GM21528 (cell line): ENCODE measurements at regions not wholly inside any gene's neighbourhood (a gene's known extent, or its start where the extent isn't known, plus 50 kb on each side); places are given as distances from the start of the nearest gene placed in this dataset.
"Not testable (repeated sequence)": the region's sequence is repeated elsewhere in the genome, so short reads cannot be mapped to it uniquely, and the experiment has no call there.

ENCODE experiments used
- ATAC-seq: cut with Tn5 transposase; IDR thresholded peaks from one replicate; pipeline ENCODE4 v1.9.1; 2021; ENCODE audit warnings: mild to moderate bottlenecking, moderate library complexity; ENCODE audit not compliant: unreplicated experiment, low FRiP score

DNA sequence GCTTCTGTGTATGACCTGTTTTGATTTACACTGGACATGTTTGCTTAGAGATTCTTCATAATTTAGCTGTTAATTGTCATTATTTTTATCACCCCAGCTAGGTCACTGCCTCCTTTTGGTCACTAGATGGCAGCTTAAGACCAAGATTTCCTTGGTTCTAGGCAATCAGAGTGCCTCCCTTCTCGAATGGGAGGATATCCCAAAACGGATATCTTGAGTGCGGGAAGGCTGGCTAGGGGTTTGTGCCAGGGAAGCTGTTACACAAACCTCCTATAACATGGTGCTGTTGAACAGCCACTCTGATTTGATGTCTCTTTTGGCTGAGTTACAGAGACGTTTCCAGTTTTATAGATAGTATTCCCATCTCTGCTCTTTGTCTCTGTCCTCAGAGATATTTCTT, 283.5 kb downstream of the S1PR1 start:
- peak; percentile 87 for ATAC-seq

DNA sequence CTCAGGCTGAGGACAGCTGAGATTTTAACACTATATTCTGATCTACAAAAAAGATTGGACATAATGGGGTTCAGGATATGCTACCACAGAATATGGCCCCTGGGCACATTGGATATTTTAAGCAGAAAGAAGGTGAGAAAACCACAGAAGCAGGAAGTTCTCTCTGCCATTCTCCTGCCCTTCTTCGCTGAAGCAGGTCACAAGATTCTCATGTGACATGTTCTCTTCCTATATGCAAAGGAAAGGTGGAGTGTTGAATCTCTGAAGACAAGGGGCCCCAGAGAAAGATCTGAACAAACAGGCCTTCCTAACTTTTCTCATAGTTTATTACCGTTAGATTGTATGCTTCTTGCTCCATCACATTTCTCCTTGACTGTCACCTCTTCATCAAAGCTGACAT, 285.7 kb downstream of the S1PR1 start:
- ATAC-seq, result no peak

DNA sequence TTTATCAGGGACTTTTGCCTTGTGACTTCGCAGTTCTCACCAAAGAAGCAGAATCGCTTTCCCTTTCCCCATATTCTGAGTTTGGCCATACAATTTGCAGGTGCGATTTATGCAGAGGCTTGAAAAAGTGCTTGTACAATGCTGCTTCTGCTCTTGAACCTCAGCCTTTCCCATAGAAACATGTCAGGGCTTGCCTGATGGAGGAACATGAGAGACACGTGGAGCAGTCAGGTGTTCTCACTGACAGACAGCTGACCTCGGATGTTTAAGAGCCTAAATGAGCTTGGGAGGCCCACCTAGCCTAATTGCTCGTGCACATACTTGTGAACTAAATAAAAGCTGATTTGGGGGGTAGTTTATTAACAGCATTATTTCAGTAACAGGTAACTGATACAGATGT, 290.0 kb downstream of the S1PR1 start:
- no peak for ATAC-seq

DNA sequence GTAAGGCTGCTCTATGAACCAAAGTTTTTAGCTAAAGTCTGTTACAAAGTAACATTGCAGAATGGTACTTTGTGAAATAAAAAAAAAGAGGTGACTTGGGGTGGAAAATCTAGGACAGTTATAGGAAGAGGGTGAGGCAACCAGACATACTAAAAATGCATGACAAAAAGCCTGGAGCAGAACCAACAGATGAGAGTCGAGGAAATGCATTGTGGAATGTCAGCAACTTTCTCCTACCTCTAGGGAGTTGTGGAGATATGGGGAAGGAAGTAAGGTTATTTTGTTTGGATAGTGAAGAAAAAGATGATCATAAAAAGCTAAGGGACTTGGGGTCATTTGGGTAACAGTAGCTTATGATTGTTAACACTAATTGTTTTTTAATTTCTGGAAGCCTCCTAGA, 295.6 kb downstream of the S1PR1 start:
- ATAC-seq, result no peak

DNA sequence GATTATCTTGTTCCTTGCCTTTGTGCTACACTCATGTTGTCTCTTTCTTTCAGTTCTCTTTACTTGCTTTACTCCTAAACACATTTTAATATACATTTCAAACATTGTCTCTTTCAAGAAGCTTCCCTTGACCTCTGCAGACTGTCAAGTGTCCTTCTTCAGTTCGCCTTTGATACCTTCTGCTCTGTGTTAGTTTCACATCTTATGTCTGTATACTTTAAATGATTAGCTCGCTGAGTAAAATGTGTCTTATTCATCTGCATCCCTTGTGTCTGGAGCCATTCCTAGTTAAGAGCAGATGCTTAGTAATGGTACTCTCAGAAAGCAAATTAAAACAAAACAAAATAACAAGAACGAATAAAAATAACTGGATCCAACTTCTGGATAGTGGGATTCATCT, 303.3 kb downstream of the S1PR1 start:
- no peak for ATAC-seq

DNA sequence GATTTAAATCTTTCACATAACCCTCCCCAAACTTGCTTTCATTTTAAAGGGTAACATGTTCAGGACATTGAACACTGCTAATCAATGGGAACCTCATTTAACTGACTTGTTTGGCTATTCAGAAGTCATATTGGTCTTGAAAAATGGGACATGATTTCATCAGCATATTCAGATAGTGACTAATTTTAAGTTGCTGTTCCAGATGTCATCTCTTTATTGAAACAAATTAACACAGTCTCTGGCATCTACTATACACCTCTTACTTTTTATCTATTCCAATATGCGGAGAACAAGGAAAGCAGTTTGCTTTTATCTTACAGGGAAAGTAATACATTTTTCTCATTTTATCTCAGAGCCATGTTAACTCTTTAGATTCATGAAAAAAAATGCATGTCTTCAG, 310.1 kb downstream of the S1PR1 start:
- ATAC-seq, result no peak

DNA sequence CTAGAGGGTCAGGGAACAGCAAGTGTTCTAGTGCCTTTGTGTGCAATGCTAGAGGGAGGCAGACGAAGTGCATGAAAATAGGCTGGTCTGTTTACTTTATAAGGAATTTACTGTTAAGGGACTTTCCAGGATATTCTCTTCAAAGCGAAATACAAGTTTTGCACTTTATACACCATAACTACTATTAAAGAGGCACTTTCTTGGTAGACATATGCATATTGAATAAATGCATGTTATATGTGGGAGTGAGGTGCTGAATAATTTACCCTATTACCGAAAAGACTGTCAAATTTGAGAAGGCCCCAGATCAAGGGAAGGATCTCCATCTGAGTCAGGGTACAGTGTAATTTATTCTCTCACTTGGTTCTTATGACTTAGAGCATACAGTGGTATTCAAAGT, 310.5 kb downstream of the S1PR1 start:
- ATAC-seq, result no peak

DNA sequence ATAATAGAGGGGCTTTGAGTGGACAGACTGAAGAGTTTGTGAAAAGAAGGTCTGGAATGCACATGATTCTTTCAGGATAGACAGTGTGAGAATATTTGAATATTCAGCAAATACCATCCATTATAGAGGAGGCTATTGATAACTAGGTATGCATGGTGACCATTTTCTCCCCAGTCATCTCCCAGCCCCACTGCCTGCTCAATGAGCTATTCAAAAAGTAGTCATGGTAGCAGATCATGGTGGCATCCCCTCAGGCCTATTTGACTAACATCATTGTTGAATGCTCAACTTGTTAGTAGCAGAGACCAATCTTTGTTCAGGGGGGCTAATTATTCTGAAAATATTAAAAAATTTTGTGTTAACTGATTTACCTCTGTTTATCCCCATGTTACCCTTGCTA, 311.6 kb downstream of the S1PR1 start:
- no peak for ATAC-seq

DNA sequence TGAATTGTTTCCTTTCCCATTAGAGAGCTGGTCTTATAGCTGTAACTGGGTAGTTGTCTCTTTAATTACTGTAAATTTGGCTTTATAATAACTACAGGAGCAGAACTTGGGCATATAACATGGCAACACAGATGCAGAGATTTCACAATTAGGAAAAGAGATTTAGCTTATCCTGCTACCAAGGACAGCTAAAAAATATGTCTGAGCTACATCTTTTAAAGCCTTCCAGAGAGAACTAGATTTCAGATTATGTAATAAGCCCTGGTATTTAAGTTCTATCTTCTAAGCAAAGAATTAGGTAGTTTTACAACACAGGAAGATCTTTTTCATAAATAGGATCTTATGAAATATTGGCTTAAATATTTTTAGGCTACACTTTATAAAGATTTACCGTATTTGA, 313.8 kb downstream of the S1PR1 start:
- no peak for ATAC-seq

DNA sequence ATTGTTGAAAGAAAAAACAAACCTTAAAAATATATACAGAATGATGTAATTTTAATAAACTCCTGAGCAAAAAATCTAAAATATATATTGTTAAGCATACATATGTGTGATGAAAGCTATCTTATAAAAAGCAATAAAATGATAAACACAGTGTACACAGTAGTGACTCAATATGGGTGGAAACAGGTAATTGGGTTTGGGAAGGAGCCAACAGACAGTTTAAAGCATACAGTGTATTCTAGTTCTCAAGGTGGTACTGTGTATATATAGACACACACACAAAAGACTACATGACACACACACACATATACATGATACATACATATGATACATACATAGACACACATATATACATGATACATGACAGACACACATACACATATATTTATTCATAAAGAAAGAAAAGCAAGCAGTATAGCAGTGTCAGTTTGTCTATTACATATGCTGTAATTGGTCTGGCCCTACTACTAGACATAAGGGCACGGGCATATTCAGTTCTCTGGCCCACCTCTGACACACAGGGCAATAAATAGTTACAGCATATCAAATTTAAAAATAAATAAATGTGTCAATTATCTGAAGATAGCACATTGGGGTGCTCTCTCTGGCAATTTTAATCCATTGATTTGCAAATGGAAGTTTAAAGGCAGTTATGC, 330.2 kb downstream of the S1PR1 start:
- no peak for ATAC-seq

DNA sequence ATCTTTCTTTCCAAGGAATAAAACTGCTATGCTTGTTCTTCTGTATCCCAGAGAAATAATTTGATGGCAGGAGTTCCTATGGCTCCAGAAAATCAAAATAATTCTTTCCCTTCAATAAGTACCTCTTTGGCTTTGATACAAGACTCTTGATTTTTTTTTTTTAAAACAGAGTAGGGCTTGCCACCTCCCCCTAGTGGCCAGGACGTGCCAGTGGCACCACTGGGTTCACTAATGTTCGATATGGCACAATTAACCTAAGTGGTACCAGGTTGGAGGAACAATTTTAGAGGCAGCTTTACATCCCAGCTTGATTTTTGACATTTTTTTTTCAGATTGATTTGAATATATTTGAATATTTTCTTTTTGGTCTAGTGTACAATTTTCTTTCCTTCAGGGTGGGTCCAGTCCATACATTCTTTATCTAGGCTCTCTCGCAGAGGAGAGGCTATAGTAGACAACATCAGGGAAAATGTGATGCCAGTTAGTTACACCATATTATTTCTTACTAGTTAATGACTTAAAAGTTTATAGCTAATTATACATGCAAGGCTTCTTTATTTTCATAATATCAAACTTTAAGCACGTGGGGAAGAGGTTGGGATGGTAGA, 330.9 kb downstream of the S1PR1 start:
- ATAC-seq, result peak; percentile 95

DNA sequence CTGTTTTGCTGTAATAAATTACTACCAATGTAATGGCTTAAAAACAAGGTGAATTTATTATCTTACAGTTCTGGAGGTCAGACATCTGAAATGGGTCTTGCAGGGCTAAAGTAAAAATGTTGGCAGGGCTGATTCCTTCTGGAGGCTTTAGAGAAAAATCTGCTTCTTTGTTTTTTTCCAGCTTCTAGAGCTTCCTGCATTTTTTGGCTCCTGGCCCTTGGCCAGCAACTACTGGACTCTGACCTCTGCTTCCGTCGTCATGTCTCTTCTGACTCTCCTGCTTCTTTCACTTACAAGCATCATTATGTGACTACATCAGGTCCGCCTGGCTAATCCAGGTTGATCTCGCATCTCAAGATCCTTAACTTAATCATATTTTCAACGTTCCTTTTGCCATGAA, 350.9 kb downstream of the S1PR1 start:
- ATAC-seq, result no peak

DNA sequence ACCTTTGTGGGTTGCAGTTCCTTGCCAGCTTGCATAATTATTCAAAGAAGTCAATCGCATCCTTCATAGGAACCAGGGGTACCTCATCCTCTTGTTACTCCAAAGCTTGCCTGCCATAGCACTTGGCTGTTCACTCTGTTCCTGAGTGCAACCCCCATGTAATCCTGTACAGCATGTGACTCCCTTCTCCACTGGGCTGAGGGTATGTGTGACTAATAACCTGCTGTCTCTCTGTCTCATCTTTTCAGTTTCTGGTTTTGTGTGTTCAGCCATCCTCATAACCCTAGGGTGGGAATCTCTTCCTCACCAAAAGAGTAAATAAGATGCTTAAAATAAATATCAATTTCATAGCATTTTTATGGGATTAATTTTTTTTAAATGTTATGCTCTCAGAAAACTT, 351.9 kb downstream of the S1PR1 start:
- ATAC-seq, result no peak

DNA sequence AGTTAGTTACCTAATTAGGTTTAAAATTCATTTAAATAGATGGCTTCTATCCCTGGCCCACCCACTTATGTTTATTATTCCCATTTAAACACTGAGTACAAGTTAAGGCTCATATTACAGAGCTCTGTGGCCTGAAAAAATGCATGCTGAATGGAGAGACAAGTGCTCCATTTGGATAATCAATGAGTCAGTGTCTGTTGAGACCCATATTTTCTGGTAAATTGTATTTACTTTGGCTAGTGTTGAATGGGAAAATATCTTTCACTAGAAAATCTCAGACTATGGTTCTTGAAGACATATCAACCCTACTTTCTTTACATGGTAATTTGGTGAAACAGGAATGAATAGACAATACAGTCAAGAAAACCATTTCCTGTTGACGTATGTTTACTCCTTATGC, 356.0 kb downstream of the S1PR1 start:
- ATAC-seq, result no peak

DNA sequence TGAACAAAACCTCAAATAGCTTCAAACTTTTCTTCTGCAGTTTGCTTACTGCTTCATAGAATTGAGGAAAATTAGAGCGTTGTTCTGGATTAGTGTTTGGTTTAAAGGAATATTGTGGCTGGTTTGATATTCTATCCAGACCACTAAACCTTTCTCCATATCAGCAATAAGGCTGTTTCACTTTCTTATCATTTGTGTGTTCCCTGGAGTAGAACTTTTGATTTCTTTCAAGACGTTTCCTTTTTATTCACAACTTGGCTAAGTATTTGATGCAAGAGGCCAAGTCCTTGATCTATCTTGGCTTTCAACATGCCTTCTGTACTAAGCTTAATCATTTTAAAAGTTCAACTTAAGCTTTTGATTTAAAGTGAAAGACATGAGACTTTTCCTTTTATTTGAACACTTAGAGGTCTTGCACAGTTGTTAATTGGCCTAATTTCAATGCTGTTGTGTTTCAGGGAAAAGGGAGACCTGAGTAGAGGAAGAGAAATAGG, 359.1 kb downstream of the S1PR1 start:
- no peak for ATAC-seq

DNA sequence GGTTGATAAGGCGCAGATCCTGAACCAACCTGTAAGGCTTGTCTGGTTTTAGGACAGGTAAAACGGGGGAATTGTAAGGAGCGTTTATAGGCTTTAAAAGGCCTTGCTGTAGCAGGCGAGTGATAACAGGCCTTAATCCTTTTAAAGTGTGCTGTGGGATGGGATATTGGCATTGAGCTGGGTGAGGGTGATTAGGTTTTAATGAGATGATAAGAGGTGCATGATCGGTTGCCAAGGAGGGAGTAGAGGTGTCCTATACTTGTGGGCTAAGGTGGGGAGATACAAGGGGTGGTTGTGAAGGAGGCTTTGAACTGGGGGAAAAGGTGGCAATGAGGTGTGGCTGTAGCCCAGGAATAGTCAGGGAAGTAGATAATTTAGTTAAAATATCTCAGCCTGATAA, 363.8 kb downstream of the S1PR1 start:
- ATAC-seq, result not testable (repeated sequence)

DNA sequence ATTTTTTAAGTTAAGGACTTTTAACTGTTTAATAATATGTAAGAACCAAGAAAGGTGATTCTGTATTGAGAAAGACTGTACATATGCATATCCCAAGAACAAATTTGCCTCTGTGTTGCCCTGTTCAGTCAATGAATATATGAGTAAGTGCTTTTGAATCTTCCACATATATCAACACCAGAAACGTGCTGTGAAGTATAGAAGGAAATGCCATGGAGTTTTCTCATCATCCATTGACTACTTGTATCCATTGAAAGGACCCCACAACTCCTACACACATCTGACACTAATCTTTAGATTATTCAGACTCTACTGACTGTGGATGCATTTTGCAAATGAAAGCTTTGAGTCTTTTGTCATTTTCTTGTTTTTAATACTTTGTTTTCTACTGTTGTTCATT, 366.9 kb downstream of the S1PR1 start:
- no peak for ATAC-seq

DNA sequence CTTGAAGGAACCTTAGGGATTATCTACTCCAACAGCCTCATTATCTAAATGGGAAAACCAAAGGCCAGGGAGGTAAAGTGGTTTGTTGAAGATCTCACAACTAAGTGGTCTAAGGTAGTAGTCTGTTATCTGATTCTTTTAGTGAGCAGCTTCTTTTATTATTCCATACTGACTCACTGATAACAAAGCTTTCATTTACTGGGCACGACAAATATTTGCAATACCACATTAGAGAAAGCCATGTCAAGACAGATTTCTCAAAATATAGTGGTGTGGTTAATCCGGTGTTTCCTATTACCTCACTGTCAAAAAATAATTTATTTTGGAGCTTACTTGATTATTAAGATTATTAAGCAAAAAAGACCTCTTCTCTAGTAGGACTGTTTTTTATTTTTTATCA, 369.1 kb downstream of the S1PR1 start:
- ATAC-seq, result no peak

DNA sequence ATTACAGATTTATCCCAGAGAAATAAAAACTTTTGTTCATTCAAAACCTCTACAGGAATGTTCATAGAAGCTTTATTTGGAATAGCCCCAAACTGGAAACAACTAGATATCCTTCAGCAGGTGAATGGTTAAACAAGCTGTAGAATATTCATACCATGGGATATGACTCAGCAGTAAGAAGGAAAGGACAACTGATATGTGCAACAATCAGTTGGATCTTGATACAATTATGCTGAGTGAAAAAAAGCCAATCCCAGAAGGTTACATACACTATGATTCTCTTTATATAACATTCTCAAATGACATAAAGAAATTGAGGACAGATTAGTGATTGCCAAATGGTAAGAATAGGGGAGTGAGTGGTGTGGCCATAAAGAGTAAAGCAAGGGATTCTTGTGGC, 376.7 kb downstream of the S1PR1 start:
- no peak for ATAC-seq

DNA sequence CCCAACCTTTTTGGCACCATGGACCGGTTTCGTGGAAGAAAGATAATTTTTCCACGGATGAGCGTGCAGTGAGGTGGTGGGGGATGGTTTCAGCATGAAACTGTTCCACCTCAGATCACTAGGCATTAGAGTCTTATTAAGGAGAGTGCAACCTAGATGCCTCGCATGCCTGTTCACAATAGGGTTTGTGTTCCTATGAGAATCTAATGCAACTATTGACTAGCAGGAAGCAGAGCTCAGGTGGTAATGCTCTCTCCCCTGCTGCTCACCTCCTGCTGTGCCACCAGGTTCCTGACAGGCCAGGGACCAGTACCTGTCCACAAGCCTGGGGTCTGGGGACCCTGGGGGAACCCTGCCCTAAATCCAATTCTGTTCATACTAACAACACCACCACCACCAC, 377.8 kb downstream of the OLFM3 start:
- no peak for ATAC-seq

DNA sequence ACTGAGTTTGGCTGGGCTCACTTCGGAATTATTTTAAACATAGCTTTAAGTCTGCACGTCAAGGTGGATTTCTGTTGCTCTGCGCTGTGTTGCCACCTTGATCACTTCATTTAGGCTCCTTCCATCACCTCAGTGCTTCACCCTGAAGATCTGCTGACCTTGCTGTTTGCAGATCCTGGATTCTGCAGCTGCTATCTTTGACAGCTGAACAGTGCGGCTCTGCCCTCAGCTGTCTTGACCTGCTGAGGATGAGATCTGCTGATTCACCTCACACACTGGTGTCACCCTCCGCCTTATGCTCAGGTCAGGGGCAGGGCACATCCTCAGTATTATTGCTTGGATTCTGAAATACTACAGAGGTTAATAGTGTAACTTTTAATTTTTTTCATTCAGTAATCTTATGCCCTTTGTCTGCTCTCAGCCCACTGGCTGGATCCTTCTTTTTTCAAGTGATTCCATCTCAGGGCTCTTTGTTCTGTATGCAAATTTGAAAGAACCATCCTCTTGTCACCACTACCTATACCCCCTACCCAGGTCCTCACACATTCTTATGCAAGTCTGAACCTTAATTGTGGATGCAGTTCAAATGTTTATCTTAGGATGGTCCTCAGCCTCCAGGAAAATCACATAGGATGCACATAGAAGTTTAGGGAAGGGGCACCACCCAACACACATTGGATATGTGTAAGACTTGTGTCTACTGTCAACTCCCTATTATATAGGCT, 364.0 kb downstream of the OLFM3 start:
- ATAC-seq, result no peak

DNA sequence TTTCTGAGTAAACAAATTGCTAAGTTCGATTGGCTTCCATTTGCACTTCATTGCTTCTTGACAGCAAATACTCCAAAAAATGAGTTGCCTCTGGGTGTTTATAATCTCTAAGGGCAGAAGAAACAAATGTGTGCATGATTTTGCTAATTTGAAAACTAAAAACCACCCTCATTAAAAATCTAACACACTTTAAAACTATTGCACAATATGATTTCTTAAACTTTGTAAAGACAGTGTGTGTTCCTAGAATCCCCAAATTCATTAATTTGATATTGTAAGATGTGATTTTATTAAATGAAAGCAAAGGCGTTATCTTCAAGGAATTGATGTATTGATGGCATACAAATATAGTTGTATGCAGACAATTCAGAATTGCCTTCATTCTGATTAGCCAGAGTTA, 350.9 kb downstream of the OLFM3 start:
- ATAC-seq, result no peak
